IPS DF 6.9 (cell line): ENCODE measurements at regions not wholly inside any gene's neighbourhood (a gene's known extent, or its start where the extent isn't known, plus 50 kb on each side); places are given as distances from the start of the nearest gene placed in this dataset.

Source experiments
- DNase-seq: peaks from one replicate; pipeline ENCODE4 v3.0.0-alpha.2; 2013; ENCODE audit warnings: low read depth, low spot score
- H3K27ac ChIP-seq: one replicate; pipeline ENCODE4 v1.5.1; 2013; ENCODE audit warnings: low read length, control low read depth
- H3K27me3 ChIP-seq: 2 replicates; pipeline ENCODE4 v1.6.1; 2013; ENCODE audit warnings: mild to moderate bottlenecking, low read length; ENCODE audit not compliant: control insufficient read depth, insufficient read depth
- H3K36me3 ChIP-seq: 2 replicates; pipeline ENCODE4 v1.6.1; 2013; ENCODE audit warnings: low read length; ENCODE audit not compliant: control insufficient read depth, insufficient read depth
- H3K4me1 ChIP-seq: 2 replicates; pipeline ENCODE4 v1.6.1; 2013; ENCODE audit warnings: low read length; ENCODE audit not compliant: control insufficient read depth, insufficient read depth
- H3K4me3 ChIP-seq: 2 replicates; pipeline ENCODE4 v1.5.1; 2013; ENCODE audit warnings: mild to moderate bottlenecking, low read length
- H3K9me3 ChIP-seq: 2 replicates; pipeline ENCODE4 v1.6.1; 2013; ENCODE audit warnings: low read length, inconsistent platforms; ENCODE audit not compliant: control insufficient read depth, insufficient read depth
- WGBS: extraction: QIAGEN DNeasy Blood & Tissue Kit; methylation state at CpG from one replicate; pipeline ENCODE4 v1.1.7; 2013; ENCODE audit warnings: mixed read lengths, missing lambda C conversion rate; ENCODE audit not compliant: insufficient read length, insufficient coverage; 5-methylcytosine and 5-hydroxymethylcytosine counted together

- DNase-seq, result no peak
- WGBS, result 100% methylated on average over 2 of the region's 3 CpGs
- Histone ChIP-seq H3K4me3 (no peak overlapping the region), H3K27me3 (no peaks in the 10 kb centered on the region), H3K4me1 (no peaks in the 10 kb centered on the region), H3K9me3 (no peaks in the 10 kb centered on the region), H3K27ac (no peak overlapping the region), H3K36me3 (no peaks in the 10 kb centered on the region)
Measured at GRCh38 chr9:28389411-28389810, 816.1 kb upstream of the C9orf72 start.

GRCh38 chr9:28394774-28395173 lies 821.5 kb upstream of the C9orf72 start:
- no peak for DNase-seq
- Histone ChIP-seq H3K36me3 (no peaks in the 10 kb centered on the region), H3K4me3 (no peak overlapping the region), H3K4me1 (no peaks in the 10 kb centered on the region), H3K9me3 (no peaks in the 10 kb centered on the region), H3K27ac (no peak overlapping the region), H3K27me3 (no peaks in the 10 kb centered on the region)

GRCh38 chr9:28396058-28396457 lies 822.8 kb upstream of the C9orf72 start:
- Histone ChIP-seq H3K27ac (no peak overlapping the region), H3K9me3 (no peaks in the 10 kb centered on the region), H3K4me3 (no peak overlapping the region), H3K36me3 (no peaks in the 10 kb centered on the region), H3K27me3 (no peaks in the 10 kb centered on the region), H3K4me1 (no peaks in the 10 kb centered on the region)
- no peak for DNase-seq
- WGBS, result no CpG with 5 or more reads among the region's 4 CpGs

- WGBS, result no CpG with 5 or more reads among the region's 3 CpGs
- no peaks in the 10 kb centered on the region for H3K4me1 ChIP-seq
- H3K27me3 ChIP-seq, result no peaks in the 10 kb centered on the region
- H3K4me3 ChIP-seq, result no peak overlapping the region
- H3K36me3 ChIP-seq, result no peaks in the 10 kb centered on the region
- no peak for DNase-seq
- no peak overlapping the region for H3K27ac ChIP-seq
- H3K9me3 ChIP-seq, result no peaks in the 10 kb centered on the region
Measured at GRCh38 chr9:28407351-28407750, 834.1 kb upstream of the C9orf72 start.

- Histone ChIP-seq H3K27me3 (no peaks in the 10 kb centered on the region), H3K27ac (no peak overlapping the region), H3K4me1 (no peaks in the 10 kb centered on the region), H3K36me3 (no peaks in the 10 kb centered on the region), H3K4me3 (no peak overlapping the region), H3K9me3 (no peaks in the 10 kb centered on the region)
- no CpG with 5 or more reads among the region's 1 CpG for WGBS
- DNase-seq, result no peak
Measured at GRCh38 chr9:28409919-28410318, 836.6 kb upstream of the C9orf72 start.

GRCh38 chr9:28410411-28410810 lies 837.1 kb upstream of the C9orf72 start:
- Histone ChIP-seq H3K27ac (no peak overlapping the region), H3K9me3 (no peaks in the 10 kb centered on the region), H3K4me1 (no peaks in the 10 kb centered on the region), H3K27me3 (no peaks in the 10 kb centered on the region), H3K4me3 (no peak overlapping the region), H3K36me3 (no peaks in the 10 kb centered on the region)
- no peak for DNase-seq
- no CpG with 5 or more reads among the region's 3 CpGs for WGBS

- Histone ChIP-seq H3K27me3 (no peaks in the 10 kb centered on the region), H3K36me3 (no peaks in the 10 kb centered on the region), H3K4me3 (no peak overlapping the region), H3K4me1 (no peaks in the 10 kb centered on the region), H3K27ac (no peak overlapping the region), H3K9me3 (no peaks in the 10 kb centered on the region)
- DNase-seq, result no peak
- no CpG with 5 or more reads among the region's 1 CpG for WGBS
Measured at GRCh38 chr9:28413471-28413870, 840.2 kb upstream of the C9orf72 start.

- Histone ChIP-seq H3K4me1 (no peaks in the 10 kb centered on the region), H3K27ac (no peak overlapping the region), H3K4me3 (no peak overlapping the region), H3K27me3 (no peaks in the 10 kb centered on the region), H3K9me3 (no peaks in the 10 kb centered on the region), H3K36me3 (no peaks in the 10 kb centered on the region)
- no CpG with 5 or more reads among the region's 1 CpG for WGBS
- no peak for DNase-seq
Measured at GRCh38 chr9:28423255-28423654, 850.0 kb upstream of the C9orf72 start.

- no peaks in the 10 kb centered on the region for H3K9me3 ChIP-seq
- no peaks in the 10 kb centered on the region for H3K4me1 ChIP-seq
- H3K4me3 ChIP-seq, result no peak overlapping the region
- H3K27ac ChIP-seq, result no peak overlapping the region
- H3K27me3 ChIP-seq, result no peaks in the 10 kb centered on the region
- no peaks in the 10 kb centered on the region for H3K36me3 ChIP-seq
- DNase-seq, result no peak
- no CpG with 5 or more reads among the region's 1 CpG for WGBS
Measured at GRCh38 chr9:28435456-28435855, 862.2 kb upstream of the C9orf72 start.

- H3K27me3 ChIP-seq, result no peaks in the 10 kb centered on the region
- no peak overlapping the region for H3K4me3 ChIP-seq
- DNase-seq, result no peak
- no peak overlapping the region for H3K27ac ChIP-seq
- no CpG with 5 or more reads among the region's 3 CpGs for WGBS
- H3K4me1 ChIP-seq, result no peaks in the 10 kb centered on the region
- H3K9me3 ChIP-seq, result no peaks in the 10 kb centered on the region
- no peaks in the 10 kb centered on the region for H3K36me3 ChIP-seq
Measured at GRCh38 chr9:28439688-28440087, 866.4 kb upstream of the C9orf72 start.

GRCh38 chr9:28443461-28443860 lies 870.2 kb upstream of the C9orf72 start:
- Histone ChIP-seq H3K4me3 (no peak overlapping the region), H3K4me1 (no peaks in the 10 kb centered on the region), H3K36me3 (no peaks in the 10 kb centered on the region), H3K27me3 (no peaks in the 10 kb centered on the region), H3K9me3 (no peaks in the 10 kb centered on the region), H3K27ac (no peak overlapping the region)
- no CpG with 5 or more reads among the region's 4 CpGs for WGBS
- no peak for DNase-seq
